OCI-LY3 (cell line): ENCODE measurements at regions not wholly inside any gene's neighbourhood (a gene's known extent, or its start where the extent isn't known, plus 50 kb on each side); places are given as distances from the start of the nearest gene placed in this dataset.

Source experiments
- CTCF ChIP-seq: fragments of 200-600, 300-600 bp; sonication (generic); IDR thresholded peaks from 2 replicates; pipeline ENCODE4 v1.5.1; 2014; ENCODE audit warnings: antibody characterized with exemption, low read length, low read depth
- EZH2phosphoT487 ChIP-seq: fragments of 200-600 bp; shearing (Covaris generic); IDR thresholded peaks from 2 replicates; pipeline ENCODE4 v1.6.1; 2018; ENCODE audit warnings: antibody characterized with exemption, mixed run types, low read depth

- TF ChIP-seq CTCF (no peak), EZH2phosphoT487 (no peak)
Measured at GRCh38 chr3:22016197-22016596, 265.2 kb upstream of the ZNF385D start.
